GM12872 (cell line): ENCODE measurements at regions not wholly inside any gene's neighbourhood (a gene's known extent, or its start where the extent isn't known, plus 50 kb on each side); places are given as distances from the start of the nearest gene placed in this dataset.

ENCODE experiments used
- CTCF ChIP-seq: IDR thresholded peaks from 3 replicates; pipeline ENCODE4 v1.5.1; 2011; ENCODE audit warnings: low read depth, mild to moderate bottlenecking, low read length, moderate library complexity; ENCODE audit not compliant: insufficient read depth

- TF ChIP-seq CTCF, result no peak
Measured at GRCh38 chr2:192347542-192347941, 152.8 kb upstream of the TMEFF2 start.

- no peak for TF ChIP-seq CTCF
Measured at GRCh38 chr2:192345287-192345686, 150.6 kb upstream of the TMEFF2 start.

GRCh38 chr2:192333642-192334041 lies 138.9 kb upstream of the TMEFF2 start:
- TF ChIP-seq CTCF, result no peak

GRCh38 chr2:192328297-192328696 lies 133.6 kb upstream of the TMEFF2 start:
- TF ChIP-seq CTCF, result no peak

GRCh38 chr2:192327576-192327975 lies 132.8 kb upstream of the TMEFF2 start:
- no peak for TF ChIP-seq CTCF

- TF ChIP-seq CTCF, result no peak
Measured at GRCh38 chr2:192315543-192315942, 120.8 kb upstream of the TMEFF2 start.

- TF ChIP-seq CTCF, result no peak
Measured at GRCh38 chr2:192314800-192315481, 120.2 kb upstream of the TMEFF2 start.
